ENCODE measurements at regions not wholly inside any gene's neighbourhood (a gene's known extent, or its start where the extent isn't known, plus 50 kb on each side); places are given as distances from the start of the nearest gene placed in this dataset.
"Not testable (repeated sequence)": the region's sequence is repeated elsewhere in the genome, so short reads cannot be mapped to it uniquely, and the experiment has no call there.

DNA sequence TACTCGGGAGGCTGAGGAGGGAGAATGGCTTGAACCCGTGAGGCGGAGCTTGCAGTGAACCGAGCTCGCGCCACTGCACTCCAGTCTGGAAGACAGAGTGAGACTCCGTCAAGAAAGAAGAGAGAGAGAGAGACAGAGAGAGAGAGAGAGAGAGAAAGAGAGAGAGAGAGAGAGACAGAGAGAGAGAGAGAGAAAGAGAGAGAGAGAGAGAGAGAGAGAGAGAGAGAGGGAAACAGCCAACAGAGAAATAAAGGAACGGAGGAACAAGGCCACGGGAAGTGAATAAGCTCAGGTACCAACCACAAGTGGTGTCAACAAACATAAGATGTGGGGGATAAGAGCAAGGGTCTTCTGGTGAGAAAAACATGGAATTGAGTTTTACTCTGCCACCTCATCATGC, 71.5 kb upstream of the LSM6 start:
- not testable (repeated sequence) for TF ChIP-seq POLR2A (IDR thresholded peaks at IDR 0.05)
- TF ChIP-seq, protein P1, sequence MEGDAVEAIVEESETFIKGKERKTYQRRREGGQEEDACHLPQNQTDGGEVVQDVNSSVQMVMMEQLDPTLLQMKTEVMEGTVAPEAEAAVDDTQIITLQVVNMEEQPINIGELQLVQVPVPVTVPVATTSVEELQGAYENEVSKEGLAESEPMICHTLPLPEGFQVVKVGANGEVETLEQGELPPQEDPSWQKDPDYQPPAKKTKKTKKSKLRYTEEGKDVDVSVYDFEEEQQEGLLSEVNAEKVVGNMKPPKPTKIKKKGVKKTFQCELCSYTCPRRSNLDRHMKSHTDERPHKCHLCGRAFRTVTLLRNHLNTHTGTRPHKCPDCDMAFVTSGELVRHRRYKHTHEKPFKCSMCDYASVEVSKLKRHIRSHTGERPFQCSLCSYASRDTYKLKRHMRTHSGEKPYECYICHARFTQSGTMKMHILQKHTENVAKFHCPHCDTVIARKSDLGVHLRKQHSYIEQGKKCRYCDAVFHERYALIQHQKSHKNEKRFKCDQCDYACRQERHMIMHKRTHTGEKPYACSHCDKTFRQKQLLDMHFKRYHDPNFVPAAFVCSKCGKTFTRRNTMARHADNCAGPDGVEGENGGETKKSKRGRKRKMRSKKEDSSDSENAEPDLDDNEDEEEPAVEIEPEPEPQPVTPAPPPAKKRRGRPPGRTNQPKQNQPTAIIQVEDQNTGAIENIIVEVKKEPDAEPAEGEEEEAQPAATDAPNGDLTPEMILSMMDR (IDR thresholded peaks at IDR 0.05), result not testable (repeated sequence)

Measured in ovary (tissue), 3 donors.